ENCODE measurements at regions not wholly inside any gene's neighbourhood (a gene's known extent, or its start where the extent isn't known, plus 50 kb on each side); places are given as distances from the start of the nearest gene placed in this dataset.

DNA sequence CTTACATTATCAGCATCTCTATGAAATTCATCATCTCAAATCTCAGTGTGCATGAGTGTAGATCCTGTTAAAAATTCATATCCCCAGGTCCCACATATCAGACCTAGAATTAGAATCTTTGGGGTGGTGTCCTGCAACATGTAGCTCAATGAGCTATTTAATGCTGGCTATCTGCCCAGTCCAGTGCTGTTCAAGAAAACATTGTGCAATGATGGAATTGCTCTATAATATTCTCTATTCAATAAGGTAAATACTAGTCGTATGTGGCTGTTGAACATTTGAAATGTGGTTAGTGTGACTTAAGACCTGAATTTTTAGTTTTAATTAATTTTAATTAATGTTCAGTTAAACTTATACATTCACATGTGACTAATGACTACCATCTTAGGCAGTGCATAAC, 127.4 kb downstream of the NOL4 start:
- no peaks in the 10 kb centered on the region for H3K9me3 ChIP-seq (ENCODE audit: control extremely low read depth in 1 of 5, control insufficient read depth in 4 of 5, insufficient read depth in 2 of 5, low read depth in 1 of 5, low read length in 4 of 5)
- H3K4me3 ChIP-seq (ENCODE audit: control insufficient read depth in 1 of 7, extremely low read depth in 1 of 7, insufficient read depth in 4 of 7, low read depth in 2 of 7, low read length in 6 of 7): no peak overlapping the region
- H3K27me3 ChIP-seq (replicated peaks in 2 of 5; ENCODE audit: control insufficient read depth in 4 of 5, insufficient read depth in 5 of 5, low read length in 4 of 5): peaks cover 0 to 2% (median 0%) of the 10 kb centered on the region in 5 experiments
- POLR2A ChIA-PET: no interaction called here
- H3K27ac ChIP-seq (ENCODE audit: insufficient read depth in 1 of 2, low read depth in 1 of 2, low read length in 2 of 2, poor library complexity in 1 of 2, severe bottlenecking in 2 of 2): no peak overlapping the region
- CTCF ChIA-PET: no interaction called here
- no peaks in the 10 kb centered on the region for H3K36me3 ChIP-seq (ENCODE audit: control insufficient read depth in 4 of 4, insufficient read depth in 4 of 4, low read length in 3 of 4)
- DNase-seq: no peak
- WGBS (ENCODE audit: insufficient coverage): no CpG with 5 or more reads among the region's 1 CpG
- H3K4me1 ChIP-seq (ENCODE audit: control extremely low read depth in 1 of 4, control insufficient read depth in 4 of 4, insufficient read depth in 4 of 4, low read length in 3 of 4): no peaks in the 10 kb centered on the region

DNA sequence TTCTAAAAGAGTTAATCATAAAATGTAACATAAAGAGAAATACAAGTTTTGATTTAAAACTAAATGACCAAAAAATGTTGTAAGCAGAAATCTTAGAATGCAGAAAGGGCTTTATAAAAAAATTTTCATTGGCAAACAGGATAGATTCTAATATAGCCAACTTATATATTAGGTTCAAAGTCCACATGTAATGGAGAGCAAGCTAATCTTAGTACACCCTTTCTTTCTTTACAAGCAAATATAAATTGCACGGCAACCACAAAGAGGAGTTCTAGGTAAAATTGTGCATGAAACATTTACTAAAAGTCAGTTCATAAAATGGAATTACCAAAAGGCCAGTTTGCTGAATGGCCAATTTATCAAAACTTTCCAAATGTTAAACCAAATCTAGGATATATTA, 130.6 kb downstream of the NOL4 start:
- ChIA-PET CTCF (no interaction called here), POLR2A (no interaction called here)
- no peaks in the 10 kb centered on the region for H3K9me3 ChIP-seq (ENCODE audit: control extremely low read depth in 1 of 5, control insufficient read depth in 4 of 5, insufficient read depth in 2 of 5, low read depth in 1 of 5, low read length in 4 of 5)
- no CpG with 5 or more reads among the region's 1 CpG for WGBS (ENCODE audit: insufficient coverage)
- H3K27me3 ChIP-seq (replicated peaks in 2 of 5; ENCODE audit: control insufficient read depth in 4 of 5, insufficient read depth in 5 of 5, low read length in 4 of 5): peaks cover 0 to 2% (median 0%) of the 10 kb centered on the region in 5 experiments
- no peaks in the 10 kb centered on the region for H3K36me3 ChIP-seq (ENCODE audit: control insufficient read depth in 4 of 4, insufficient read depth in 4 of 4, low read length in 3 of 4)
- no peaks in the 10 kb centered on the region for H3K4me1 ChIP-seq (ENCODE audit: control extremely low read depth in 1 of 4, control insufficient read depth in 4 of 4, insufficient read depth in 4 of 4, low read length in 3 of 4)
- no peak overlapping the region for H3K4me3 ChIP-seq (ENCODE audit: control insufficient read depth in 1 of 7, extremely low read depth in 1 of 7, insufficient read depth in 4 of 7, low read depth in 2 of 7, low read length in 6 of 7)
- DNase-seq: no peak
- H3K27ac ChIP-seq (ENCODE audit: insufficient read depth in 1 of 2, low read depth in 1 of 2, low read length in 2 of 2, poor library complexity in 1 of 2, severe bottlenecking in 2 of 2): no peak overlapping the region

GRCh38 chr18:34092796-34093195, 131.9 kb downstream of the NOL4 start:
- CTCF ChIA-PET: no interaction called here
- POLR2A ChIA-PET: no interaction called here
- no CpG with 5 or more reads among the region's 1 CpG for WGBS (ENCODE audit: insufficient coverage)

DNA sequence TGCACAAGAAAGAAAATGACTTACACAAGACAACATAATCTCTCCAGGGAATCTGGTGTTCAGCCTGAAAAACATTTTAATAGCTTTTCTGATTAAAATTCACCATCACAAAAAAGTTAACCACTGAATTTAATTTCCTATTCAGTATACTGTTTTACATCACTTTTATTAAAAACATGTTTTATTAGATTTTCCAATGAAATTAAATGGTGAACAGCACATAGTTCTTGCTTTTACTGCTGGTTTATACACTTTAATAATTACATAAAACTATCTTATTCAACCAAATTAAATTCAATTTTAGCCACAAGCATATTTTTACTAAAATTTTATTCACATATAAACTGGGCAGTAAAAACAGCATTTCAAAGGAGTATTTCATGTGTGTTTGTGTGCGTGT, 138.3 kb downstream of the NOL4 start:
- CTCF ChIA-PET: no interaction called here
- WGBS (ENCODE audit: insufficient coverage): no CpG with 5 or more reads among the region's 1 CpG
- POLR2A ChIA-PET: no interaction called here
- Histone ChIP-seq H3K27ac (ENCODE audit: insufficient read depth in 1 of 2, low read depth in 1 of 2, low read length in 2 of 2, poor library complexity in 1 of 2, severe bottlenecking in 2 of 2) (no peak overlapping the region), H3K36me3 (ENCODE audit: control insufficient read depth in 4 of 4, insufficient read depth in 4 of 4, low read length in 3 of 4) (no peaks in the 10 kb centered on the region), H3K9me3 (ENCODE audit: control extremely low read depth in 1 of 5, control insufficient read depth in 4 of 5, insufficient read depth in 2 of 5, low read depth in 1 of 5, low read length in 4 of 5) (no peaks in the 10 kb centered on the region), H3K4me3 (ENCODE audit: control insufficient read depth in 1 of 7, extremely low read depth in 1 of 7, insufficient read depth in 4 of 7, low read depth in 2 of 7, low read length in 6 of 7) (no peak overlapping the region), H3K4me1 (ENCODE audit: control extremely low read depth in 1 of 4, control insufficient read depth in 4 of 4, insufficient read depth in 4 of 4, low read length in 3 of 4) (no peaks in the 10 kb centered on the region), H3K27me3 (replicated peaks in 2 of 5; ENCODE audit: control insufficient read depth in 4 of 5, insufficient read depth in 5 of 5, low read length in 4 of 5) (no peaks in the 10 kb centered on the region)
- no peak for DNase-seq

More at GRCh38 chr18:34092796-34093195, 131.9 kb downstream of the NOL4 start:
- H3K4me1 ChIP-seq (ENCODE audit: control extremely low read depth in 1 of 4, control insufficient read depth in 4 of 4, insufficient read depth in 4 of 4, low read length in 3 of 4): no peaks in the 10 kb centered on the region
- no peak overlapping the region for H3K4me3 ChIP-seq (ENCODE audit: control insufficient read depth in 1 of 7, extremely low read depth in 1 of 7, insufficient read depth in 4 of 7, low read depth in 2 of 7, low read length in 6 of 7)
- DNase-seq: no peak
- H3K9me3 ChIP-seq (ENCODE audit: control extremely low read depth in 1 of 5, control insufficient read depth in 4 of 5, insufficient read depth in 2 of 5, low read depth in 1 of 5, low read length in 4 of 5): no peaks in the 10 kb centered on the region
- peaks cover 0 to 2% (median 0%) of the 10 kb centered on the region in 5 experiments for H3K27me3 ChIP-seq (replicated peaks in 2 of 5; ENCODE audit: control insufficient read depth in 4 of 5, insufficient read depth in 5 of 5, low read length in 4 of 5)
- H3K27ac ChIP-seq (ENCODE audit: insufficient read depth in 1 of 2, low read depth in 1 of 2, low read length in 2 of 2, poor library complexity in 1 of 2, severe bottlenecking in 2 of 2): no peak overlapping the region
- H3K36me3 ChIP-seq (ENCODE audit: control insufficient read depth in 4 of 4, insufficient read depth in 4 of 4, low read length in 3 of 4): no peaks in the 10 kb centered on the region

DNA sequence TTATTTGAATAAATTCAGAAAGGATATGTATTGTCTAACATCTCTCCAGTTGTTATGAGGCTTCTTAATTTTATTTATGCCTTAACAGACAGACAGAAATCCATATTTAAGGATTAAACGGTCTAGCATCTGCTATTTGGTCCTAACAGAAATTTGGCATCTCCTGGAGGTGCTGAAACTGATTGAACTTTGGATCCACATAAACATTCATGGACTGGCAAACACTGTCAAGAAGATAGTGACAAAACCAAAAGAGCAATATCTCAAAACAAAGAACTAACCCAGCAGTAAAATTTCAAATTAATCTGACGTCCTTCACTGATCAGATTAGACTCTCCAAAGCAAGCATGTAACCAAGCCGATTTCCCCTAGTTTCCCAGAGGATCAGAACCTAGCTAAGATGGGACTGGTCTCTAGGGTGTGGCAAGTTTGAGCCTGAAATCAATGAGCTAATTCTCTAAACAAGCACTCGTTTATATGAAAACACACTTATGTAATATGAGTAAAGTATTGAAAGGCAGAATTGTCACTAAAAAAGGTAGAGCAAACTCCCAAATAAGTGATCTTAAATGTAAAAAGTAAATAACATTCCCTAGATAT, 139.5 kb downstream of the NOL4 start:
- Histone ChIP-seq H3K27ac (ENCODE audit: insufficient read depth in 1 of 2, low read depth in 1 of 2, low read length in 2 of 2, poor library complexity in 1 of 2, severe bottlenecking in 2 of 2) (no peak overlapping the region), H3K4me3 (ENCODE audit: control insufficient read depth in 1 of 7, extremely low read depth in 1 of 7, insufficient read depth in 4 of 7, low read depth in 2 of 7, low read length in 6 of 7) (no peak overlapping the region), H3K27me3 (replicated peaks in 2 of 5; ENCODE audit: control insufficient read depth in 4 of 5, insufficient read depth in 5 of 5, low read length in 4 of 5) (no peaks in the 10 kb centered on the region), H3K4me1 (ENCODE audit: control extremely low read depth in 1 of 4, control insufficient read depth in 4 of 4, insufficient read depth in 4 of 4, low read length in 3 of 4) (no peaks in the 10 kb centered on the region), H3K36me3 (ENCODE audit: control insufficient read depth in 4 of 4, insufficient read depth in 4 of 4, low read length in 3 of 4) (no peaks in the 10 kb centered on the region), H3K9me3 (ENCODE audit: control extremely low read depth in 1 of 5, control insufficient read depth in 4 of 5, insufficient read depth in 2 of 5, low read depth in 1 of 5, low read length in 4 of 5) (no peaks in the 10 kb centered on the region)
- no peak for DNase-seq
- CTCF ChIA-PET: no interaction called here
- POLR2A ChIA-PET: no interaction called here
- WGBS (ENCODE audit: insufficient coverage): 100% methylated on average over 1 of the region's 4 CpGs

- no peaks in the 10 kb centered on the region for H3K36me3 ChIP-seq (ENCODE audit: control insufficient read depth in 4 of 4, insufficient read depth in 4 of 4, low read length in 3 of 4)
- CTCF ChIA-PET: no interaction called here
- no CpG with 5 or more reads among the region's 2 CpGs for WGBS (ENCODE audit: insufficient coverage)
- no peaks in the 10 kb centered on the region for H3K27me3 ChIP-seq (replicated peaks in 2 of 5; ENCODE audit: control insufficient read depth in 4 of 5, insufficient read depth in 5 of 5, low read length in 4 of 5)
- no peak overlapping the region for H3K27ac ChIP-seq (ENCODE audit: insufficient read depth in 1 of 2, low read depth in 1 of 2, low read length in 2 of 2, poor library complexity in 1 of 2, severe bottlenecking in 2 of 2)
- H3K4me1 ChIP-seq (ENCODE audit: control extremely low read depth in 1 of 4, control insufficient read depth in 4 of 4, insufficient read depth in 4 of 4, low read length in 3 of 4): no peaks in the 10 kb centered on the region
- no peaks in the 10 kb centered on the region for H3K9me3 ChIP-seq (ENCODE audit: control extremely low read depth in 1 of 5, control insufficient read depth in 4 of 5, insufficient read depth in 2 of 5, low read depth in 1 of 5, low read length in 4 of 5)
- H3K4me3 ChIP-seq (ENCODE audit: control insufficient read depth in 1 of 7, extremely low read depth in 1 of 7, insufficient read depth in 4 of 7, low read depth in 2 of 7, low read length in 6 of 7): no peak overlapping the region
- no peak for DNase-seq
- POLR2A ChIA-PET: no interaction called here
These were observed 140.1 kb downstream of the NOL4 start for GRCh38 chr18:34084635-34085034.

DNA sequence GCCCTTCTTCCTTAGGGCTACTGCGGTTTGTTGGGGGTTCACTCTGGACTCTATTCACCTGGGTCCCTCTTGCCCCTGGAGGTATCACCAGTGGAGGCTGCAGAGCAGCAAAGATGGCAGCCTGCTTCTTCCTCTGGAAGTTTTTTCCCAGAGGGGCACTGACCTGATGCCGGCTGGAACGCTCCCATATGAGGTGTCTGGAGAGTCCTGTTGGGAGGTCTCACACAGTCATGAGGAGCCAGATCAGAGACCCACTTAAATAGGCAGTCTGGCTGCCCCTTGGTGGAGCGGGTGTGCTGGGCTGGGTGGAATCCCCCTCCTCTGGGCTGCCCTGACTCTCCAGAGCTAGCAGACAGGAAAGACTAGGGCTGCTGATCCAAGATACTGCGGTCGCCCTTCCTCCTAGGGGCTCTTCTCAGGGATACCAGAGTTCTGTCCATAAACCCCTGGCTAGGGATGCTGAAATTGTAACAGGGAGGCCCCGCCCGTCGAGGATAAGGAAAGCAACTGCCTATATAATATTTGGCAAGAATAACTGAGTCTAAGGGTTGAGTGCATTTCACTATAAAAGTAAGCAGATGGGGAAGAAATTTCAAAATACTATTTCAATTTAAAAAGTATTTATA, 140.7 kb downstream of the NOL4 start:
- Histone ChIP-seq H3K4me1 (ENCODE audit: control extremely low read depth in 1 of 4, control insufficient read depth in 4 of 4, insufficient read depth in 4 of 4, low read length in 3 of 4) (no peaks in the 10 kb centered on the region), H3K36me3 (ENCODE audit: control insufficient read depth in 4 of 4, insufficient read depth in 4 of 4, low read length in 3 of 4) (no peaks in the 10 kb centered on the region), H3K4me3 (ENCODE audit: control insufficient read depth in 1 of 7, extremely low read depth in 1 of 7, insufficient read depth in 4 of 7, low read depth in 2 of 7, low read length in 6 of 7) (no peak overlapping the region), H3K27ac (ENCODE audit: insufficient read depth in 1 of 2, low read depth in 1 of 2, low read length in 2 of 2, poor library complexity in 1 of 2, severe bottlenecking in 2 of 2) (no peak overlapping the region), H3K27me3 (replicated peaks in 2 of 5; ENCODE audit: control insufficient read depth in 4 of 5, insufficient read depth in 5 of 5, low read length in 4 of 5) (no peaks in the 10 kb centered on the region), H3K9me3 (ENCODE audit: control extremely low read depth in 1 of 5, control insufficient read depth in 4 of 5, insufficient read depth in 2 of 5, low read depth in 1 of 5, low read length in 4 of 5) (no peaks in the 10 kb centered on the region)
- 90% methylated on average over 6 of the region's 9 CpGs for WGBS (ENCODE audit: insufficient coverage)
- CTCF ChIA-PET: no interaction called here
- POLR2A ChIA-PET: no interaction called here
- DNase-seq: no peak
